Activated T-cell treated with anti-CD3 and anti-CD28 coated beads for 48 hours (primary cell): ENCODE measurements at regions not wholly inside any gene's neighbourhood (a gene's known extent, or its start where the extent isn't known, plus 50 kb on each side); places are given as distances from the start of the nearest gene placed in this dataset.
"Not testable (repeated sequence)": the region's sequence is repeated elsewhere in the genome, so short reads cannot be mapped to it uniquely, and the experiment has no call there.

Experiments
- DNase-seq: peaks from one replicate; pipeline ENCODE4 v3.0.0-alpha.2; 2020; ENCODE audit warnings: low read depth

GRCh38 chr21:26331205-26331980 is 160.8 kb upstream of the APP start:
- DNase-seq = no peak

GRCh38 chr21:26320596-26320995 is 150.0 kb upstream of the APP start:
- no peak for DNase-seq

GRCh38 chr21:26307640-26308039 is 137.1 kb upstream of the APP start:
- DNase-seq = no peak

- no peak for DNase-seq
Observed at GRCh38 chr21:26297851-26298250, 127.3 kb upstream of the APP start.

- DNase-seq = no peak
Observed at GRCh38 chr21:26293141-26293946, 122.8 kb upstream of the APP start.

- no peak for DNase-seq
Observed at GRCh38 chr21:26288026-26288425, 117.5 kb upstream of the APP start.

- no peak for DNase-seq
Observed at GRCh38 chr21:26284531-26284930, 114.0 kb upstream of the APP start.

- no peak for DNase-seq
Observed at GRCh38 chr21:26282058-26282457, 111.5 kb upstream of the APP start.

- no peak for DNase-seq
Observed at GRCh38 chr21:26281506-26281905, 110.9 kb upstream of the APP start.

- no peak for DNase-seq
Observed at GRCh38 chr21:26280775-26281174, 110.2 kb upstream of the APP start.

- DNase-seq = no peak
Observed at GRCh38 chr21:26280148-26280547, 109.6 kb upstream of the APP start.

GRCh38 chr21:26275801-26276200 is 105.2 kb upstream of the APP start:
- DNase-seq = no peak

GRCh38 chr21:26273686-26274313 is 103.2 kb upstream of the APP start:
- DNase-seq = no peak

- no peak for DNase-seq
Observed at GRCh38 chr21:26267389-26267788, 96.8 kb upstream of the APP start.

GRCh38 chr21:26246073-26246472 is 75.5 kb upstream of the APP start:
- no peak for DNase-seq

GRCh38 chr21:26245428-26245827 is 74.9 kb upstream of the APP start:
- DNase-seq = no peak

GRCh38 chr21:26238646-26239045 is 68.1 kb upstream of the APP start:
- DNase-seq = no peak

GRCh38 chr21:26236281-26236680 is 65.7 kb upstream of the APP start:
- no peak for DNase-seq

GRCh38 chr21:26233297-26233696 is 62.7 kb upstream of the APP start:
- DNase-seq = not testable (repeated sequence)

GRCh38 chr21:26232491-26232890 is 61.9 kb upstream of the APP start:
- DNase-seq = not testable (repeated sequence)

GRCh38 chr21:26227130-26227529 is 56.6 kb upstream of the APP start:
- no peak for DNase-seq

- no peak for DNase-seq
Observed at GRCh38 chr21:26226724-26227123, 56.2 kb upstream of the APP start.

GRCh38 chr21:26225046-26225445 is 54.5 kb upstream of the APP start:
- DNase-seq = no peak
